HG02763 (cell line): ENCODE measurements at regions not wholly inside any gene's neighbourhood (a gene's known extent, or its start where the extent isn't known, plus 50 kb on each side); places are given as distances from the start of the nearest gene placed in this dataset.

Source experiments
- ATAC-seq: cut with Tn5 transposase; IDR thresholded peaks from one replicate; pipeline ENCODE4 v1.9.1; 2021; ENCODE audit warnings: mild to moderate bottlenecking, moderate library complexity; ENCODE audit not compliant: unreplicated experiment

GRCh38 chr1:170271430-170272161 is 125.8 kb downstream of the NTMT2 start:
- ATAC-seq = no peak

GRCh38 chr1:170273291-170274130 is 127.8 kb downstream of the NTMT2 start:
- ATAC-seq = no peak

- no peak for ATAC-seq
Measured at GRCh38 chr1:170274131-170274501, 128.4 kb downstream of the NTMT2 start.

- ATAC-seq = no peak
Measured at GRCh38 chr1:170277985-170278384, 132.2 kb downstream of the NTMT2 start.

- ATAC-seq = no peak
Measured at GRCh38 chr1:170284016-170284415, 138.3 kb downstream of the NTMT2 start.

- ATAC-seq = no peak
Measured at GRCh38 chr1:170284512-170284911, 138.8 kb downstream of the NTMT2 start.

- no peak for ATAC-seq
Measured at GRCh38 chr1:170284951-170285350, 139.2 kb downstream of the NTMT2 start.

- ATAC-seq = no peak
Measured at GRCh38 chr1:170288155-170288554, 142.4 kb downstream of the NTMT2 start.

- no peak for ATAC-seq
Measured at GRCh38 chr1:170290276-170290675, 144.5 kb downstream of the NTMT2 start.

GRCh38 chr1:170290991-170291390 is 145.2 kb downstream of the NTMT2 start:
- ATAC-seq = no peak

GRCh38 chr1:170291516-170291915 is 145.8 kb downstream of the NTMT2 start:
- ATAC-seq = no peak

GRCh38 chr1:170296211-170296610 is 150.5 kb downstream of the NTMT2 start:
- no peak for ATAC-seq

- no peak for ATAC-seq
Measured at GRCh38 chr1:170296642-170297041, 150.9 kb downstream of the NTMT2 start.

GRCh38 chr1:170301596-170301995 is 155.8 kb downstream of the NTMT2 start:
- no peak for ATAC-seq

GRCh38 chr1:170303034-170303433 is 157.3 kb downstream of the NTMT2 start:
- ATAC-seq = no peak

GRCh38 chr1:170305777-170306512 is 160.2 kb downstream of the NTMT2 start:
- no peak for ATAC-seq

- no peak for ATAC-seq
Measured at GRCh38 chr1:170306513-170306910, 160.8 kb downstream of the NTMT2 start.

GRCh38 chr1:170306948-170307347 is 161.2 kb downstream of the NTMT2 start:
- ATAC-seq = no peak

GRCh38 chr1:170307426-170307825 is 161.7 kb downstream of the NTMT2 start:
- ATAC-seq = no peak

GRCh38 chr1:170309389-170310013 is 163.7 kb downstream of the NTMT2 start:
- no peak for ATAC-seq

GRCh38 chr1:170310014-170310405 is 164.3 kb downstream of the NTMT2 start:
- no peak for ATAC-seq
